WTC11 (cell line): ENCODE measurements at regions not wholly inside any gene's neighbourhood (a gene's known extent, or its start where the extent isn't known, plus 50 kb on each side); places are given as distances from the start of the nearest gene placed in this dataset.

Experiments used
- ATAC-seq: fragments of 200-7000 bp; cut with Tn5 transposase; 2 replicates; pipeline ENCODE4 v1.10.0; 2021; ENCODE audit warnings: mild to moderate bottlenecking, moderate library complexity
- CTCF ChIA-PET: fragments of 300-600 bp; sonication (Branson Sonifier 250); formaldehyde crosslinking; loops from one replicate; lab custom pipeline; 2021; ENCODE audit warnings: antibody characterized with exemption; lab: Charles Lee
- POLR2A ChIA-PET: fragments of 350-600 bp; sonication (Branson Sonifier 250); formaldehyde crosslinking; loops from one replicate; lab custom pipeline; 2021; ENCODE audit warnings: antibody characterized with exemption; lab: Charles Lee
- DNase-seq: peaks from one replicate; pipeline ENCODE4 v3.0.0; 2021; ENCODE audit warnings: low spot score
- H3K27ac Mint-ChIP-seq: 2 replicates; pipeline ENCODE4 v1.8.0; 2021; ENCODE audit warnings: mixed read lengths
- H3K27me3 Mint-ChIP-seq: 2 replicates; pipeline ENCODE4 v1.8.0; 2021; ENCODE audit warnings: low read depth, mild to moderate bottlenecking, moderate library complexity, mixed read lengths
- H3K36me3 Mint-ChIP-seq: 2 replicates; pipeline ENCODE4 v1.8.0; 2021; ENCODE audit warnings: mixed read lengths
- H3K4me1 Mint-ChIP-seq: 2 replicates; pipeline ENCODE4 v1.8.0; 2022; ENCODE audit warnings: mixed read lengths
- H3K4me3 Mint-ChIP-seq: 2 replicates; pipeline ENCODE4 v1.8.0; 2021; ENCODE audit warnings: mild to moderate bottlenecking, moderate library complexity, mixed read lengths
- H3K9me3 Mint-ChIP-seq: 2 replicates; pipeline ENCODE4 v1.8.0; 2021; ENCODE audit warnings: mixed read lengths
- CBFB ChIP-seq: sonication (generic); formaldehyde crosslinking; IDR thresholded peaks from 2 replicates; pipeline ENCODE4 v1.8.1; 2022; ENCODE audit warnings: mild to moderate bottlenecking, low read depth, missing genetic modification reagents
- CREB1 ChIP-seq: sonication (generic); formaldehyde crosslinking; IDR thresholded peaks from 2 replicates; pipeline ENCODE4 v1.8.0; 2023; ENCODE audit warnings: mild to moderate bottlenecking, missing genetic modification reagents
- EMX1 ChIP-seq: fragments of 250-450 bp; sonication (Bioruptor Pico); IDR thresholded peaks from 2 replicates; pipeline ENCODE4 v1.8.0; 2021; ENCODE audit warnings: mild to moderate bottlenecking
- GRHL2 ChIP-seq: fragments of 250-450 bp; sonication (Bioruptor Pico); IDR thresholded peaks from 2 replicates; pipeline ENCODE4 v1.8.0; 2022; ENCODE audit warnings: mild to moderate bottlenecking, moderate library complexity; ENCODE audit not compliant: insufficient replicate concordance, severe bottlenecking
- GTF2I ChIP-seq: fragments of 250-450 bp; sonication (Bioruptor Pico); conservative IDR thresholded peaks from 2 replicates; pipeline ENCODE4 v1.4.0; 2021; ENCODE audit warnings: mild to moderate bottlenecking
- HMGA2 ChIP-seq: fragments of 250-450 bp; sonication (Bioruptor Pico); IDR thresholded peaks from 2 replicates; pipeline ENCODE4 v1.4.0; 2021; ENCODE audit warnings: mild to moderate bottlenecking, moderate library complexity
- JAZF1 ChIP-seq: fragments of 250-450 bp; sonication (Bioruptor Pico); IDR thresholded peaks from 2 replicates; pipeline ENCODE4 v1.9.0; 2021; ENCODE audit warnings: moderate library complexity, mild to moderate bottlenecking, inconsistent platforms
- MXD4 ChIP-seq: fragments of 250-450 bp; sonication (Bioruptor Pico); IDR thresholded peaks from 2 replicates; pipeline ENCODE4 v1.8.0; 2021; ENCODE audit warnings: mild to moderate bottlenecking, moderate library complexity, borderline replicate concordance
- NFE2L1 ChIP-seq: sonication (generic); formaldehyde crosslinking; IDR thresholded peaks from 2 replicates; pipeline ENCODE4 v1.8.1; 2023; ENCODE audit warnings: missing genetic modification reagents
- OVOL2 ChIP-seq: fragments of 250-450 bp; sonication (Bioruptor Pico); IDR thresholded peaks from 2 replicates; pipeline ENCODE4 v1.9.0; 2021; ENCODE audit warnings: mild to moderate bottlenecking, borderline replicate concordance
- RELA ChIP-seq: sonication (generic); formaldehyde crosslinking; IDR thresholded peaks from 2 replicates; pipeline ENCODE4 v1.8.1; 2022; ENCODE audit warnings: missing genetic modification reagents, mild to moderate bottlenecking, borderline replicate concordance
- RORB ChIP-seq: fragments of 250-450 bp; sonication (Bioruptor Pico); IDR thresholded peaks from 2 replicates; pipeline ENCODE4 v1.9.0; 2021; ENCODE audit warnings: mild to moderate bottlenecking
- TEAD4 ChIP-seq: sonication (generic); formaldehyde crosslinking; IDR thresholded peaks from 2 replicates; pipeline ENCODE4 v1.8.0; 2022; ENCODE audit warnings: mild to moderate bottlenecking, missing genetic modification reagents
- ZNF138 ChIP-seq: sonication (generic); formaldehyde crosslinking; conservative IDR thresholded peaks from 2 replicates; pipeline ENCODE4 v1.8.1; 2022; ENCODE audit warnings: mild to moderate bottlenecking, moderate library complexity, missing genetic modification reagents
- ZNF263 ChIP-seq: sonication (generic); formaldehyde crosslinking; IDR thresholded peaks from 2 replicates; pipeline ENCODE4 v1.8.1; 2022; ENCODE audit warnings: low read depth, mild to moderate bottlenecking, moderate library complexity, missing genetic modification reagents
- TF ChIP-seq, protein P1 (sequence below): sonication (generic); formaldehyde crosslinking; IDR thresholded peaks from 2 replicates; pipeline ENCODE4 v1.8.1; 2023; ENCODE audit warnings: mild to moderate bottlenecking, missing genetic modification reagents
- TF ChIP-seq, protein P2 (sequence below): fragments of 250-450 bp; sonication (Bioruptor Pico); IDR thresholded peaks from 2 replicates; pipeline ENCODE4 v1.9.0; 2021; ENCODE audit warnings: mild to moderate bottlenecking
- TF ChIP-seq, protein P3 (sequence below): sonication (generic); formaldehyde crosslinking; IDR thresholded peaks from 2 replicates; pipeline ENCODE4 v1.8.1; 2022; ENCODE audit warnings: low read depth, mild to moderate bottlenecking, moderate library complexity, missing genetic modification reagents, borderline replicate concordance
- TF ChIP-seq, protein P4 (sequence below): sonication (generic); formaldehyde crosslinking; IDR thresholded peaks from 2 replicates; pipeline ENCODE4 v1.8.0; 2022; ENCODE audit warnings: mild to moderate bottlenecking, missing genetic modification reagents
- TF ChIP-seq, protein P5 (sequence below): sonication (generic); formaldehyde crosslinking; conservative IDR thresholded peaks from 2 replicates; pipeline ENCODE4 v1.8.1; 2023; ENCODE audit warnings: mild to moderate bottlenecking, low read depth, missing genetic modification reagents, moderate library complexity
- TF ChIP-seq, protein P6 (sequence below): sonication (generic); formaldehyde crosslinking; IDR thresholded peaks from 2 replicates; pipeline ENCODE4 v1.8.1; 2023; ENCODE audit warnings: mild to moderate bottlenecking, missing genetic modification reagents

DNA sequence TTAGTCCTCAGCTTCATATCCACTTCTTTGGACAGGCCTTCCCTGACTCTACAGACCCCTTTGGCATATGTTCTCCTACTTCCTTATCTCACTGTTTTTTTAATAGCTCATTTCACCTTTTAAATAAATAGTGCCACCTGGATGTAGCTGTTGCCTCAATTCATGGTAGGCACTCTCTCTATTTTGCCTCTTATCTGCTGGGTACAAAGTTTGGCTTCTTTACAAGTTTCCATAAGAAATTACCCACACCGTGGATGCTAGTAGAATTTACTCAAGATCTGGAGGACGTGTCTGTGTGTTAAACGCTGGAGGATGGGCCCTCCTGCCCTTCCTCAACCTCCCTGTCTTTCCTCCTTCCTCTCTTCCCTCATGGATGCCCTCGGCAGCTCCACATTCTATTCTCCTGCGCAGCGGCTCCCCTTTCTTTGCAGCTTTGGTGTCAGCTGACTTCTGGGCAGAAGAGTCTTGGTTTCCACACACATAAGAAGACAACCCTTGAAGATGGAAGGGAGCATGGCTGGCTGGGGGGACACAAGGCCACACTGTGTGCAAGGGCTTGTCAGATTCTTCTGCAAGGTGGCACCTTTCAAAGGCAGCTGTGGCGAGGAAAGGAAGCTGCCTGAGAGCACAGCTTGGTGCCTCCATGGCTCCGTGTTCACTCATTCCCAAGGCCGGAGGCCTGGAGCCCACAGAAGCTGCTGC lies 212.6 kb downstream of the SNX19 start:
- ChIA-PET CTCF (no interaction called here), POLR2A (no interaction called here)
- Mint-ChIP-seq H3K27me3 (peaks cover 3% of the 10 kb centered on the region; the same call in 1 of the 2 replicates), H3K36me3 (no peaks in the 10 kb centered on the region), H3K4me3 (no peak overlapping the region), H3K9me3 (peaks cover 14% of the 10 kb centered on the region), H3K27ac (no peak overlapping the region), H3K4me1 (no peaks in the 10 kb centered on the region)
- no peak for TF ChIP-seq HMGA2 (CRISPR knock-in tag)
- TF ChIP-seq NFE2L1 (CRISPR knock-in tag), result no peak
- TF ChIP-seq JAZF1 (CRISPR knock-in tag), result no peak
- no peak for TF ChIP-seq RELA (CRISPR knock-in tag)
- no peak for TF ChIP-seq OVOL2 (CRISPR knock-in tag)
- TF ChIP-seq, protein P1, sequence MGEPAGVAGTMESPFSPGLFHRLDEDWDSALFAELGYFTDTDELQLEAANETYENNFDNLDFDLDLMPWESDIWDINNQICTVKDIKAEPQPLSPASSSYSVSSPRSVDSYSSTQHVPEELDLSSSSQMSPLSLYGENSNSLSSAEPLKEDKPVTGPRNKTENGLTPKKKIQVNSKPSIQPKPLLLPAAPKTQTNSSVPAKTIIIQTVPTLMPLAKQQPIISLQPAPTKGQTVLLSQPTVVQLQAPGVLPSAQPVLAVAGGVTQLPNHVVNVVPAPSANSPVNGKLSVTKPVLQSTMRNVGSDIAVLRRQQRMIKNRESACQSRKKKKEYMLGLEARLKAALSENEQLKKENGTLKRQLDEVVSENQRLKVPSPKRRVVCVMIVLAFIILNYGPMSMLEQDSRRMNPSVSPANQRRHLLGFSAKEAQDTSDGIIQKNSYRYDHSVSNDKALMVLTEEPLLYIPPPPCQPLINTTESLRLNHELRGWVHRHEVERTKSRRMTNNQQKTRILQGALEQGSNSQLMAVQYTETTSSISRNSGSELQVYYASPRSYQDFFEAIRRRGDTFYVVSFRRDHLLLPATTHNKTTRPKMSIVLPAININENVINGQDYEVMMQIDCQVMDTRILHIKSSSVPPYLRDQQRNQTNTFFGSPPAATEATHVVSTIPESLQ (CRISPR knock-in tag), result no peak
- TF ChIP-seq MXD4, result no peak
- TF ChIP-seq, protein P2, sequence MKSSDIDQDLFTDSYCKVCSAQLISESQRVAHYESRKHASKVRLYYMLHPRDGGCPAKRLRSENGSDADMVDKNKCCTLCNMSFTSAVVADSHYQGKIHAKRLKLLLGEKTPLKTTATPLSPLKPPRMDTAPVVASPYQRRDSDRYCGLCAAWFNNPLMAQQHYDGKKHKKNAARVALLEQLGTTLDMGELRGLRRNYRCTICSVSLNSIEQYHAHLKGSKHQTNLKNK (CRISPR knock-in tag), result no peak
- no peak for TF ChIP-seq CBFB (CRISPR knock-in tag)
- no peak for TF ChIP-seq ZNF263 (CRISPR knock-in tag)
- TF ChIP-seq EMX1 (CRISPR knock-in tag), result no peak
- TF ChIP-seq CREB1 (CRISPR knock-in tag), result no peak
- TF ChIP-seq ZNF138 (CRISPR knock-in tag), result no peak
- TF ChIP-seq, protein P3, sequence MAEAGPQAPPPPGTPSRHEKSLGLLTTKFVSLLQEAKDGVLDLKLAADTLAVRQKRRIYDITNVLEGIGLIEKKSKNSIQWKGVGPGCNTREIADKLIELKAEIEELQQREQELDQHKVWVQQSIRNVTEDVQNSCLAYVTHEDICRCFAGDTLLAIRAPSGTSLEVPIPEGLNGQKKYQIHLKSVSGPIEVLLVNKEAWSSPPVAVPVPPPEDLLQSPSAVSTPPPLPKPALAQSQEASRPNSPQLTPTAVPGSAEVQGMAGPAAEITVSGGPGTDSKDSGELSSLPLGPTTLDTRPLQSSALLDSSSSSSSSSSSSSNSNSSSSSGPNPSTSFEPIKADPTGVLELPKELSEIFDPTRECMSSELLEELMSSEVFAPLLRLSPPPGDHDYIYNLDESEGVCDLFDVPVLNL (CRISPR knock-in tag), result no peak
- no peak for TF ChIP-seq RORB (CRISPR knock-in tag)
- TF ChIP-seq, protein P4, sequence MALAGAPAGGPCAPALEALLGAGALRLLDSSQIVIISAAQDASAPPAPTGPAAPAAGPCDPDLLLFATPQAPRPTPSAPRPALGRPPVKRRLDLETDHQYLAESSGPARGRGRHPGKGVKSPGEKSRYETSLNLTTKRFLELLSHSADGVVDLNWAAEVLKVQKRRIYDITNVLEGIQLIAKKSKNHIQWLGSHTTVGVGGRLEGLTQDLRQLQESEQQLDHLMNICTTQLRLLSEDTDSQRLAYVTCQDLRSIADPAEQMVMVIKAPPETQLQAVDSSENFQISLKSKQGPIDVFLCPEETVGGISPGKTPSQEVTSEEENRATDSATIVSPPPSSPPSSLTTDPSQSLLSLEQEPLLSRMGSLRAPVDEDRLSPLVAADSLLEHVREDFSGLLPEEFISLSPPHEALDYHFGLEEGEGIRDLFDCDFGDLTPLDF (CRISPR knock-in tag), result no peak
- DNase-seq (no peak), ATAC-seq (no peak)

DNA sequence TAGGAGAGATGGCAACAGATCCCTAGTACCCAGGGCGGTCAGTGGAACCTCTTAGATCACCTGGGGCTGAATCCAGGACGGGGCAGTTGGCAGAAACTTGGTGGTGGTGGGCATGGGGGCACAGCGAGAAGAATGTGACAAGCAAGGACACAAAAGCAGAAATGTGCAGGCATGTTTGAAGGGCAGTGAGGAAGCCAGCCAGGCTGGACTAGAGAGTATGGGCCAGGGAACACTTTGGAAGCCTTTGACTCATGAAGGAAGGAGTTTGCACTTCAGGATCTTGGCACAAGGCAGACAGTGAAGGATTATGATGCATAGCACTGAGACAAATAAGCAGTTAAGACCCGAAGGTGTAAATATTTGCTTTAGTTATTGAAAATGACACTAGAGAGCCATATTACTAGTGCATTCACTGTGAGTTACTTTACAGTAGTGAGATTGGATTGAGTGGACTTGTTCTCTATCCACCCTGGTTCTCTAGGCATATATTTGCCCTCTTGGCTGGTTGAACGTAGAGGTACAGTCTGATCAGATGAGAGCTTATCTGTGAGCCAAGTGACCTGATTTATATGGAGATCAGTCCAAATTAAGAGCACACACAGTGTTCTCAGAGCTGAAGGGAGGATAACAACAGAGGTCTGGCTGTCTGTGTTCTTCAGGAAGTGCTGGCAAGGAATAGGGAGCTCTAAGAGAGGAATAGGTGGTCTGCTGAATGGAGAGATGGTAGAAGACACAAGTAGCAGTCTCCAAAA lies 210.4 kb downstream of the SNX19 start:
- CTCF ChIA-PET, result no interaction called here
- Mint-ChIP-seq H3K27ac (no peak overlapping the region), H3K4me3 (no peak overlapping the region), H3K36me3 (no peaks in the 10 kb centered on the region), H3K4me1 (no peaks in the 10 kb centered on the region), H3K9me3 (peaks cover 23% of the 10 kb centered on the region), H3K27me3 (peaks cover 3% of the 10 kb centered on the region; the same call in 1 of the 2 replicates)
- POLR2A ChIA-PET, result no interaction called here
- ATAC-seq, result no peak
- no peak for DNase-seq
- TF ChIP-seq GRHL2 (CRISPR knock-in tag) (no peak), HMGA2 (CRISPR knock-in tag) (no peak), MXD4 (no peak), TEAD4 (CRISPR knock-in tag) (no peak), RELA (CRISPR knock-in tag) (no peak), GTF2I (no peak), NFE2L1 (CRISPR knock-in tag) (no peak)
- TF ChIP-seq, protein P2 (CRISPR knock-in tag), result no peak
- TF ChIP-seq, protein P5, sequence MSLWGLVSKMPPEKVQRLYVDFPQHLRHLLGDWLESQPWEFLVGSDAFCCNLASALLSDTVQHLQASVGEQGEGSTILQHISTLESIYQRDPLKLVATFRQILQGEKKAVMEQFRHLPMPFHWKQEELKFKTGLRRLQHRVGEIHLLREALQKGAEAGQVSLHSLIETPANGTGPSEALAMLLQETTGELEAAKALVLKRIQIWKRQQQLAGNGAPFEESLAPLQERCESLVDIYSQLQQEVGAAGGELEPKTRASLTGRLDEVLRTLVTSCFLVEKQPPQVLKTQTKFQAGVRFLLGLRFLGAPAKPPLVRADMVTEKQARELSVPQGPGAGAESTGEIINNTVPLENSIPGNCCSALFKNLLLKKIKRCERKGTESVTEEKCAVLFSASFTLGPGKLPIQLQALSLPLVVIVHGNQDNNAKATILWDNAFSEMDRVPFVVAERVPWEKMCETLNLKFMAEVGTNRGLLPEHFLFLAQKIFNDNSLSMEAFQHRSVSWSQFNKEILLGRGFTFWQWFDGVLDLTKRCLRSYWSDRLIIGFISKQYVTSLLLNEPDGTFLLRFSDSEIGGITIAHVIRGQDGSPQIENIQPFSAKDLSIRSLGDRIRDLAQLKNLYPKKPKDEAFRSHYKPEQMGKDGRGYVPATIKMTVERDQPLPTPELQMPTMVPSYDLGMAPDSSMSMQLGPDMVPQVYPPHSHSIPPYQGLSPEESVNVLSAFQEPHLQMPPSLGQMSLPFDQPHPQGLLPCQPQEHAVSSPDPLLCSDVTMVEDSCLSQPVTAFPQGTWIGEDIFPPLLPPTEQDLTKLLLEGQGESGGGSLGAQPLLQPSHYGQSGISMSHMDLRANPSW (CRISPR knock-in tag), result no peak
- TF ChIP-seq, protein P6, sequence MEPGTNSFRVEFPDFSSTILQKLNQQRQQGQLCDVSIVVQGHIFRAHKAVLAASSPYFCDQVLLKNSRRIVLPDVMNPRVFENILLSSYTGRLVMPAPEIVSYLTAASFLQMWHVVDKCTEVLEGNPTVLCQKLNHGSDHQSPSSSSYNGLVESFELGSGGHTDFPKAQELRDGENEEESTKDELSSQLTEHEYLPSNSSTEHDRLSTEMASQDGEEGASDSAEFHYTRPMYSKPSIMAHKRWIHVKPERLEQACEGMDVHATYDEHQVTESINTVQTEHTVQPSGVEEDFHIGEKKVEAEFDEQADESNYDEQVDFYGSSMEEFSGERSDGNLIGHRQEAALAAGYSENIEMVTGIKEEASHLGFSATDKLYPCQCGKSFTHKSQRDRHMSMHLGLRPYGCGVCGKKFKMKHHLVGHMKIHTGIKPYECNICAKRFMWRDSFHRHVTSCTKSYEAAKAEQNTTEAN, result no peak
- TF ChIP-seq, protein P1 (CRISPR knock-in tag), result no peak
